H1 (cell line): ENCODE measurements at regions not wholly inside any gene's neighbourhood (a gene's known extent, or its start where the extent isn't known, plus 50 kb on each side); places are given as distances from the start of the nearest gene placed in this dataset.

Experiments used
- CTCF ChIA-PET: fragments of 300-600 bp; sonication (Branson Sonifier 250); formaldehyde crosslinking; loops from one replicate; lab custom pipeline; 2021; ENCODE audit not compliant: partially characterized antibody; lab: Charles Lee
- POLR2A ChIA-PET: fragments of 300-600 bp; sonication (Branson Sonifier 250); formaldehyde crosslinking; loops from one replicate; lab custom pipeline; 2021; ENCODE audit warnings: inconsistent platforms; ENCODE audit not compliant: partially characterized antibody; lab: Charles Lee
- DNase-seq, 2 experiments: peaks; one replicate each; pipeline versions ENCODE4 v3.0.0 to v3.0.0-alpha.2; 2010 to 2022; ENCODE audit warnings: low spot score in 2 of 2, low read depth in 1 of 2, mixed read lengths in 1 of 2
- FAIRE-seq: peaks from 2 replicates; lab custom pipeline; 2011; peaks lifted over from hg19 to GRCh38; lab: Jason Lieb, UNC
- H2AFZ ChIP-seq: 2 replicates; pipeline ENCODE4 v1.8.1; 2012; ENCODE audit warnings: low read length, inconsistent platforms
- H2AK5ac ChIP-seq: 2 replicates; pipeline ENCODE4 v1.6.1; 2013; ENCODE audit warnings: low read depth, low read length
- H2BK120ac ChIP-seq: replicated peaks from 2 replicates; pipeline ENCODE3; 2013; ENCODE audit warnings: low read depth, low read length, inconsistent platforms
- H2BK12ac ChIP-seq: 2 replicates; pipeline ENCODE4 v1.6.1; 2013; ENCODE audit warnings: low read depth, low read length
- H2BK15ac ChIP-seq: 2 replicates; pipeline ENCODE4 v1.6.1; 2013; ENCODE audit warnings: low read length
- H2BK20ac ChIP-seq: 2 replicates; pipeline ENCODE4 v1.6.1; 2013; ENCODE audit warnings: low read length
- H2BK5ac ChIP-seq: 2 replicates; pipeline ENCODE4 v1.6.1; 2013; ENCODE audit warnings: low read depth, low read length
- H3K14ac ChIP-seq: 2 replicates; pipeline ENCODE4 v1.6.1; 2013; ENCODE audit warnings: inconsistent platforms; ENCODE audit not compliant: insufficient read length
- H3K18ac ChIP-seq: 2 replicates; pipeline ENCODE4 v1.6.1; 2013; ENCODE audit warnings: low read length; ENCODE audit errors: extremely low read depth
- H3K23ac ChIP-seq: 2 replicates; pipeline ENCODE4 v1.6.1; 2013; ENCODE audit warnings: inconsistent platforms; ENCODE audit not compliant: insufficient read length
- H3K23me2 ChIP-seq: 2 replicates; pipeline ENCODE4 v1.6.1; 2013; ENCODE audit warnings: low read depth, low read length
- H3K27ac ChIP-seq: 2 replicates; pipeline ENCODE4 v1.6.1; 2011; ENCODE audit warnings: low read depth, low read length, inconsistent platforms
- H3K27me3 ChIP-seq, 4 experiments: replicated peaks in 1 of 4; 1 replicate in 1 of 4; 2 replicates in 3 of 4; pipeline versions ENCODE4 v1.6.1 to v1.8.1; 2011 to 2013; ENCODE audit warnings: low read length in 3 of 4, mild to moderate bottlenecking in 3 of 4, inconsistent platforms in 2 of 4, mixed read lengths in 2 of 4, moderate library complexity in 1 of 4; ENCODE audit not compliant: control insufficient read depth in 3 of 4, insufficient read depth in 3 of 4; ENCODE audit errors: extremely low read depth in 1 of 4
- H3K36me3 ChIP-seq, 4 experiments: 2 replicates each; pipeline versions ENCODE4 v1.6.1 to v1.8.1; 2011 to 2013; ENCODE audit warnings: mild to moderate bottlenecking in 4 of 4, low read length in 3 of 4, moderate library complexity in 2 of 4, control low read depth in 1 of 4, inconsistent platforms in 1 of 4; ENCODE audit not compliant: insufficient read depth in 4 of 4, control insufficient read depth in 2 of 4
- H3K4ac ChIP-seq: replicated peaks from 2 replicates; pipeline ENCODE3; 2013; ENCODE audit warnings: low read length, low read depth, mixed read lengths, inconsistent platforms; ENCODE audit not compliant: insufficient read length
- H3K4me1 ChIP-seq, 4 experiments: replicated peaks in 1 of 4; 1 replicate in 1 of 4; 2 replicates in 3 of 4; pipeline versions ENCODE4 v1.6.1 to v1.8.1; 2011 to 2013; ENCODE audit warnings: low read length in 3 of 4, inconsistent platforms in 2 of 4, mixed read lengths in 1 of 4; ENCODE audit not compliant: insufficient read depth in 4 of 4, control insufficient read depth in 3 of 4
- H3K4me2 ChIP-seq, 2 experiments: 2 replicates each; pipeline versions ENCODE4 v1.6.1 to v1.8.1; 2011 to 2013; ENCODE audit warnings: low read depth in 2 of 2, low read length in 2 of 2, control low read depth in 1 of 2, inconsistent platforms in 1 of 2, mild to moderate bottlenecking in 1 of 2; ENCODE audit not compliant: insufficient read depth in 1 of 2
- H3K4me3 ChIP-seq, 4 experiments: fragments of 200-600, 300-600 bp in 1 of 4; sonication (generic), shearing (Covaris generic), sonication (Bioruptor Twin) in 1 of 4; 2 replicates each; pipeline versions ENCODE4 v1.5.1 to v1.8.1; 2011 to 2016; ENCODE audit warnings: low read length in 4 of 4, low read depth in 3 of 4, control low read depth in 2 of 4, inconsistent platforms in 2 of 4, mild to moderate bottlenecking in 2 of 4, mixed read lengths in 1 of 4, moderate library complexity in 1 of 4; ENCODE audit not compliant: insufficient read depth in 2 of 4; ENCODE audit errors: extremely low read depth in 1 of 4
- H3K56ac ChIP-seq: replicated peaks from 2 replicates; pipeline ENCODE3; 2013; ENCODE audit warnings: low read depth, mild to moderate bottlenecking, mixed read lengths, low read length, inconsistent platforms; ENCODE audit not compliant: insufficient read length
- H3K79me1 ChIP-seq: 2 replicates; pipeline ENCODE4 v1.6.1; 2013; ENCODE audit warnings: low read depth, low read length, control low read depth
- H3K79me2 ChIP-seq, 2 experiments: 2 replicates each; pipeline versions ENCODE4 v1.6.1 to v1.8.1; 2012 to 2013; ENCODE audit warnings: low read length in 2 of 2, mild to moderate bottlenecking in 2 of 2, inconsistent platforms in 1 of 2; ENCODE audit not compliant: insufficient read depth in 2 of 2, control insufficient read depth in 1 of 2
- H3K9ac ChIP-seq, 4 experiments: replicated peaks in 1 of 4; 1 replicate in 1 of 4; 2 replicates in 3 of 4; pipeline versions ENCODE4 v1.6.1 to v1.8.1; 2011 to 2013; ENCODE audit warnings: low read depth in 3 of 4, low read length in 3 of 4, control low read depth in 2 of 4, mild to moderate bottlenecking in 2 of 4, moderate library complexity in 2 of 4, inconsistent platforms in 1 of 4; ENCODE audit errors: extremely low read depth in 1 of 4
- H3K9me3 ChIP-seq, 2 experiments: 2 replicates each; pipeline versions ENCODE4 v1.6.1 to v1.8.1; 2012 to 2013; ENCODE audit warnings: mild to moderate bottlenecking in 2 of 2, moderate library complexity in 2 of 2, control low read depth in 1 of 2, inconsistent platforms in 1 of 2, low read depth in 1 of 2, low read length in 1 of 2, mixed read lengths in 1 of 2; ENCODE audit not compliant: insufficient read depth in 2 of 2
- H4K20me1 ChIP-seq, 2 experiments: replicated peaks in 1 of 2; 2 replicates each; pipeline versions ENCODE3 to v1.8.1; 2011 to 2013; ENCODE audit warnings: inconsistent platforms in 2 of 2, low read length in 2 of 2, mild to moderate bottlenecking in 1 of 2; ENCODE audit not compliant: insufficient read depth in 2 of 2, control insufficient read depth in 1 of 2
- H4K5ac ChIP-seq: 2 replicates; pipeline ENCODE4 v1.6.1; 2013; ENCODE audit warnings: low read length, low read depth, mixed read lengths, inconsistent platforms; ENCODE audit not compliant: insufficient read length
- H4K8ac ChIP-seq: 2 replicates; pipeline ENCODE4 v1.8.0; 2013; ENCODE audit warnings: mild to moderate bottlenecking, moderate library complexity, low read length, inconsistent platforms; ENCODE audit not compliant: insufficient read depth; ENCODE audit errors: extremely low read depth
- H4K91ac ChIP-seq: replicated peaks from 2 replicates; pipeline ENCODE3; 2013; ENCODE audit warnings: low read length, mixed read lengths, inconsistent platforms; ENCODE audit not compliant: insufficient read length
- CBX5 ChIP-seq: fragments of 300-800, 300-1000 bp; sonication (generic); IDR thresholded peaks from 2 replicates; pipeline ENCODE4 v1.7.1; 2016; ENCODE audit warnings: antibody characterized with exemption, low read length, low read depth
- CREB1 ChIP-seq: IDR thresholded peaks from 2 replicates; pipeline ENCODE4 v1.6.1; 2012; ENCODE audit warnings: inconsistent platforms
- EP300 ChIP-seq, 2 experiments: IDR thresholded peaks; 1 replicate in 1 of 2; 2 replicates in 1 of 2; pipeline ENCODE4 v1.6.1; 2011 to 2012; ENCODE audit warnings: low read depth in 2 of 2, low read length in 2 of 2, mild to moderate bottlenecking in 2 of 2, borderline replicate concordance in 1 of 2, inconsistent platforms in 1 of 2, moderate library complexity in 1 of 2
- EZH2 ChIP-seq: fragments of 200-600 bp; sonication (generic); IDR thresholded peaks from 2 replicates; pipeline ENCODE4 v1.7.1; 2012; ENCODE audit warnings: low read depth, mild to moderate bottlenecking, moderate library complexity, low read length, inconsistent platforms; ENCODE audit not compliant: severe bottlenecking
- GABPA ChIP-seq: IDR thresholded peaks from 2 replicates; pipeline ENCODE4 v1.6.1; 2011; ENCODE audit warnings: mild to moderate bottlenecking, low read length, moderate library complexity, borderline replicate concordance; ENCODE audit not compliant: insufficient read depth
- POLR2A ChIP-seq, 2 experiments: IDR thresholded peaks; 1 replicate in 1 of 2; 2 replicates in 1 of 2; pipeline ENCODE4 v1.6.1; 2011; ENCODE audit warnings: low read depth in 2 of 2, low read length in 2 of 2, mild to moderate bottlenecking in 2 of 2; ENCODE audit errors: control extremely low read depth in 1 of 2
- POU5F1 ChIP-seq: IDR thresholded peaks from 2 replicates; pipeline ENCODE4 v1.6.1; 2011; ENCODE audit warnings: low read depth, mild to moderate bottlenecking, low read length, moderate library complexity
- RXRA ChIP-seq: IDR thresholded peaks from 2 replicates; pipeline ENCODE4 v1.6.1; 2011; ENCODE audit warnings: low read depth, mild to moderate bottlenecking, low read length, moderate library complexity; ENCODE audit not compliant: insufficient read depth
- SIN3A ChIP-seq, 2 experiments: IDR thresholded peaks in 1 of 2; conservative IDR thresholded peaks in 1 of 2; 2 replicates each; pipeline ENCODE4 v1.6.1; 2011 to 2012; ENCODE audit warnings: low read length in 2 of 2, improper control_type of control experiment in 1 of 2, low read depth in 1 of 2, mild to moderate bottlenecking in 1 of 2
- SIRT6 ChIP-seq: IDR thresholded peaks from one replicate; pipeline ENCODE4 v1.7.1; 2012; ENCODE audit warnings: low read length, inconsistent platforms
- ZNF274 ChIP-seq: IDR thresholded peaks from 2 replicates; pipeline ENCODE4 v1.7.0; 2012; ENCODE audit warnings: low read length, borderline replicate concordance; ENCODE audit errors: extremely low read depth
- WGBS, 2 experiments: shearing (Covaris generic) in 1 of 2; methylation state at CpG; one replicate each; pipeline versions ENCODE4 v1.1.6 to v1.1.7; 2013 to 2015; ENCODE audit warnings: low lambda C conversion rate in 2 of 2, mixed read lengths in 2 of 2, inconsistent platforms in 1 of 2, low coverage in 1 of 2, missing lambda C conversion rate in 1 of 2; ENCODE audit not compliant: insufficient replicate concordance in 2 of 2, insufficient coverage in 1 of 2, insufficient read length in 1 of 2; ENCODE audit errors: extremely low coverage in 1 of 2, missing lambda C conversion rate in 1 of 2; 5-methylcytosine and 5-hydroxymethylcytosine counted together
- TF ChIP-seq, protein P1 (sequence below): IDR thresholded peaks from 2 replicates; pipeline ENCODE4 v1.6.1; 2012; ENCODE audit warnings: inconsistent platforms
- TF ChIP-seq, protein P2 (sequence below): IDR thresholded peaks from 2 replicates; pipeline ENCODE4 v1.6.1; 2012; ENCODE audit warnings: inconsistent platforms

DNA sequence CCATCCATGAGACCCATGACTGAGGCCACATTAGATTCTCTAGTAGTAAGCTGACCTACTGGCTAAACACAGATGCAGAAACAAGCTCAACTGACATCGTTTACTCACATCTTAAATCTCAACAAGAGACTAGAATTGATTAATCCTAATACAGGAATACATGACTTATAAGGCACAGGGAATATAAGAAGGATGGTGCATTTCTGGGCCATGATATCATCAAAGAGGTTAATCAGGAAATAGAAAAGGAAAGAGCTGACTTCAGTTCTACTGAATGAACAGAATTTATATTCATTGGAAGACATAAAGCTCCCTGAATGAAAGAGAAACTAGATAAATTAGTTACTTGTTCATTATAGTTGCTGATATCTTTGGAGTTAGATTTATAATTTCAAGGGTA lies 1406.5 kb downstream of the STIM2 start (continued):
- TF ChIP-seq EZH2, result no peak
- TF ChIP-seq, all 59 proteins: peak for 0

DNA sequence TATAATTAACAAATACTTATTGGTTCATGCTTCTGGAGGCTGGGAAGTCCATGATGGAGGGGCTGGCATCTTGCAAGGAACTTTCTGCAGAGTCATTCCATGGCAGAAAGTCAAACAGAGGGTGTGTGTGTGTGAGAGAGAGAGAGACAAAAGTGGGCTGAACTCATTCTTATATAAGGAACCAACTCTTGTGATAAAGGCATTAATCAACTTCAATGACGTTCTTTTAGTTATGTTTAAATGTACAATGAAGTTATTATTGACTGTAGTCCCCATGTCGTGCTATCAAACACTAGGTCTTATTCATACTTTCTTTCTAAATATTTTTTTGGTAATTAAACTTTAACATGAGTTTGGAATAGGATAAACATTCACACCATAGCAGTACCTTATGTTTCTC lies 1408.8 kb downstream of the STIM2 start:
- no peak overlapping the region for H4K8ac ChIP-seq
- no peak overlapping the region for H3K4me2 ChIP-seq
- no peak overlapping the region for H3K27ac ChIP-seq
- no peak overlapping the region for H3K18ac ChIP-seq
- no peaks in the 10 kb centered on the region for H3K23me2 ChIP-seq
- H3K4me1 ChIP-seq, result no peaks in the 10 kb centered on the region
- no peak overlapping the region for H3K4me3 ChIP-seq
- no peaks in the 10 kb centered on the region for H3K27me3 ChIP-seq
- H2AK5ac ChIP-seq, result no peak overlapping the region
- no peaks in the 10 kb centered on the region for H3K79me2 ChIP-seq
- H2BK12ac ChIP-seq, result no peak overlapping the region
- no peak overlapping the region for H3K4ac ChIP-seq
- no peaks in the 10 kb centered on the region for H3K79me1 ChIP-seq
- no peak overlapping the region for H4K91ac ChIP-seq
- FAIRE-seq, result no peak
- ChIA-PET POLR2A (no interaction called here), CTCF (no interaction called here)
- no peak overlapping the region for H3K14ac ChIP-seq
- no peak overlapping the region for H3K23ac ChIP-seq
- no peak overlapping the region for H2BK5ac ChIP-seq
- 95% methylated on average over 2 of the region's 2 CpGs; no CpG with 5 or more reads in 1 of the 2 experiments for WGBS, 2 experiments
- H2BK20ac ChIP-seq, result no peak overlapping the region
- H3K9ac ChIP-seq, result no peak overlapping the region
- no peaks in the 10 kb centered on the region for H3K36me3 ChIP-seq
- H3K9me3 ChIP-seq, result no peaks in the 10 kb centered on the region
- no peak overlapping the region for H3K56ac ChIP-seq
- no peak overlapping the region for H2AFZ ChIP-seq
- no peaks in the 10 kb centered on the region for H4K20me1 ChIP-seq
- no peak overlapping the region for H4K5ac ChIP-seq
- H2BK120ac ChIP-seq, result no peak overlapping the region
- DNase-seq, result no peak
- H2BK15ac ChIP-seq, result no peak overlapping the region
- TF ChIP-seq RXRA (no peak), GABPA (no peak), POLR2A (IDR thresholded peaks at IDR 0.05; ENCODE audit: control extremely low read depth in 1 of 2, low read depth in 2 of 2, low read length in 2 of 2) (no peak), ZNF274 (no peak), EP300 (IDR thresholded peaks at IDR 0.05; ENCODE audit: borderline replicate concordance in 1 of 2, low read depth in 2 of 2, low read length in 2 of 2) (no peak), SIN3A (conservative IDR thresholded peaks at IDR 0.05 in 1 of 2, IDR thresholded peaks at IDR 0.05 in 1 of 2; ENCODE audit: low read depth in 1 of 2, low read length in 2 of 2) (no peak), POU5F1 (no peak), SIRT6 (no peak), CREB1 (no peak), CBX5 (no peak)
- TF ChIP-seq, protein P1, sequence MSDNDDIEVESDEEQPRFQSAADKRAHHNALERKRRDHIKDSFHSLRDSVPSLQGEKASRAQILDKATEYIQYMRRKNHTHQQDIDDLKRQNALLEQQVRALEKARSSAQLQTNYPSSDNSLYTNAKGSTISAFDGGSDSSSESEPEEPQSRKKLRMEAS, result no peak
- TF ChIP-seq, protein P2, sequence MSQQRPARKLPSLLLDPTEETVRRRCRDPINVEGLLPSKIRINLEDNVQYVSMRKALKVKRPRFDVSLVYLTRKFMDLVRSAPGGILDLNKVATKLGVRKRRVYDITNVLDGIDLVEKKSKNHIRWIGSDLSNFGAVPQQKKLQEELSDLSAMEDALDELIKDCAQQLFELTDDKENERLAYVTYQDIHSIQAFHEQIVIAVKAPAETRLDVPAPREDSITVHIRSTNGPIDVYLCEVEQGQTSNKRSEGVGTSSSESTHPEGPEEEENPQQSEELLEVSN, result no peak
